ENCODE measurements at regions not wholly inside any gene's neighbourhood (a gene's known extent, or its start where the extent isn't known, plus 50 kb on each side); places are given as distances from the start of the nearest gene placed in this dataset.

- no peaks in the 10 kb centered on the region for H3K9me3 Mint-ChIP-seq
- H3K27me3 Mint-ChIP-seq (ENCODE audit: low read depth): no peaks in the 10 kb centered on the region
- no peak overlapping the region for H3K4me3 Mint-ChIP-seq
- no peak overlapping the region for H3K27ac Mint-ChIP-seq (ENCODE audit: unreplicated experiment)
- no peaks in the 10 kb centered on the region for H3K4me1 Mint-ChIP-seq
- TF ChIP-seq CTCF (conservative IDR thresholded peaks at IDR 0.05): no peak
- no peaks in the 10 kb centered on the region for H3K36me3 Mint-ChIP-seq (ENCODE audit: low read depth)
- DNase-seq (ENCODE audit: low read depth, low spot score): no peak
Measured at GRCh38 chr4:157840034-157840433, 332.8 kb downstream of the GASK1B start.

- TF ChIP-seq CTCF (conservative IDR thresholded peaks at IDR 0.05): no peak
- H3K36me3 Mint-ChIP-seq (ENCODE audit: low read depth): no peaks in the 10 kb centered on the region
- no peaks in the 10 kb centered on the region for H3K27me3 Mint-ChIP-seq (ENCODE audit: low read depth)
- H3K4me3 Mint-ChIP-seq: no peak overlapping the region
- no peaks in the 10 kb centered on the region for H3K4me1 Mint-ChIP-seq
- no peak for DNase-seq (ENCODE audit: low read depth, low spot score)
- peaks cover 2% of the 10 kb centered on the region for H3K9me3 Mint-ChIP-seq
- no peak overlapping the region for H3K27ac Mint-ChIP-seq (ENCODE audit: unreplicated experiment)
Measured at GRCh38 chr4:157838366-157838765, 334.5 kb downstream of the GASK1B start.

DNA sequence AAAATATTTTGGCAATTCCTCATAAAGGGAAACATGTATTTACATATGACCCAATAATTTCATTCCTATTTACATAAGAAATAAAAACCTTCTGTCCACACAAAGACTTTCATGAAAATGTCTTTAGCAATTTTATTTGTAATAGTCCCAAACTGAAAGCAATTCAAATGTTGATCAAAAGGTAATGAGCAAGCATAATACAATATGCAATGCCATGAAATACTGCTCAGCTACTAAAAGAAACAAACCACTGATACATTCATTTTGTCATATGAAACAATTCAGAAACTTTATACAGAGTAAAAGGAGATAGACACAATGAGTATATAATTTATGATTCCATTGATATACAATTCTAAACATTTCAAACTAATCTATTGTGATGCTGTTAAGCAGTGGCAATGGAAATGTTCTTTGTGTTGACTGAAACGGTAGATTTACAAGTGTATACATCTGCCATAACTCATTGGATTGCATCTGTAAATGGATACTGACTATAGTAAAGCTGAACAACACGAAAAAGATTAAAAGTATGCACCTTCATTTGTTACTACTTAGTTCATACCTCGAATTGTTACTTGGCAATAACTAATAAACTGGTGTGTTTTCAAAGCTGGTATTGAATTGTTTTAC is 335.6 kb downstream of the GASK1B start:
- H3K27me3 Mint-ChIP-seq (ENCODE audit: low read depth): no peaks in the 10 kb centered on the region
- H3K27ac Mint-ChIP-seq (ENCODE audit: unreplicated experiment): no peak overlapping the region
- H3K9me3 Mint-ChIP-seq: peaks cover 2% of the 10 kb centered on the region
- no peak for TF ChIP-seq CTCF (conservative IDR thresholded peaks at IDR 0.05)
- H3K4me1 Mint-ChIP-seq: no peaks in the 10 kb centered on the region
- no peaks in the 10 kb centered on the region for H3K36me3 Mint-ChIP-seq (ENCODE audit: low read depth)
- no peak overlapping the region for H3K4me3 Mint-ChIP-seq
- DNase-seq (ENCODE audit: low read depth, low spot score): no peak

- no peaks in the 10 kb centered on the region for H3K4me1 Mint-ChIP-seq
- H3K27me3 Mint-ChIP-seq (ENCODE audit: low read depth): no peaks in the 10 kb centered on the region
- H3K9me3 Mint-ChIP-seq: peaks cover 9% of the 10 kb centered on the region
- no peak overlapping the region for H3K27ac Mint-ChIP-seq (ENCODE audit: unreplicated experiment)
- no peaks in the 10 kb centered on the region for H3K36me3 Mint-ChIP-seq (ENCODE audit: low read depth)
- no peak for TF ChIP-seq CTCF (conservative IDR thresholded peaks at IDR 0.05)
- no peak overlapping the region for H3K4me3 Mint-ChIP-seq
- no peak for DNase-seq (ENCODE audit: low read depth, low spot score)
Measured at GRCh38 chr4:157832596-157832995, 340.2 kb downstream of the GASK1B start.

DNA sequence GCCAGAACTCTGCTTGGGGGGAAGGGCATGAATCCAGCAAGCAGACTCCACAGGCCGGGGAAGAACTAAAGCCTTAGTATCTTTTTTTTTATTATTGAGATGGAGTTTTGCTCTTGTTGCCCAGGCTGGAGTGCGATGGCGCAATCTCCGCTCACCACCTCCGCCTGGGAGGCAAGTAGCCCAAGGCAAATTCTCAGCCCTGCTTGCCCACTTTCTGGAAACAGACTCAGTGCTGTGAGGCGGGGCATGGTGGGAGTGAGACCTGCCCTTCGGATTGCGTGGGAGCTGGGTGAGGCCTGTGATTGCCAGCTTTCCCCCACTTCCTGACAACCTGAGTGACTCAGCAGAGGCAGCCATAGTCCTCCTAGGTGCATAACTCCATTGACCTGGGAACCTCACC is 348.8 kb downstream of the GASK1B start:
- peaks cover 9% of the 10 kb centered on the region for H3K9me3 Mint-ChIP-seq
- H3K4me1 Mint-ChIP-seq: peaks cover 9% of the 10 kb centered on the region
- H3K4me3 Mint-ChIP-seq: no peak overlapping the region
- peaks cover 3% of the 10 kb centered on the region for H3K36me3 Mint-ChIP-seq (ENCODE audit: low read depth)
- no peak overlapping the region for H3K27ac Mint-ChIP-seq (ENCODE audit: unreplicated experiment)
- no peak for TF ChIP-seq CTCF (conservative IDR thresholded peaks at IDR 0.05)
- H3K27me3 Mint-ChIP-seq (ENCODE audit: low read depth): no peaks in the 10 kb centered on the region
- no peak for DNase-seq (ENCODE audit: low read depth, low spot score)
